Activated CD4-positive, alpha-beta T cell treated with anti-CD3 and anti-CD28 coated beads, Interleukin-2, Interleukin-6, amounts not matched to agents 100 ng/mL and 50 ng/mL, durations not matched to agents 16 hours and 8 hours (primary cell): ENCODE measurements at regions not wholly inside any gene's neighbourhood (a gene's known extent, or its start where the extent isn't known, plus 50 kb on each side); places are given as distances from the start of the nearest gene placed in this dataset.
A peak's percentile ranks its signal among the peaks of the same experiment; 100 is the strongest.

Experiments used
- DNase-seq: peaks from one replicate; pipeline ENCODE4 v3.0.0-alpha.2; 2020

DNA sequence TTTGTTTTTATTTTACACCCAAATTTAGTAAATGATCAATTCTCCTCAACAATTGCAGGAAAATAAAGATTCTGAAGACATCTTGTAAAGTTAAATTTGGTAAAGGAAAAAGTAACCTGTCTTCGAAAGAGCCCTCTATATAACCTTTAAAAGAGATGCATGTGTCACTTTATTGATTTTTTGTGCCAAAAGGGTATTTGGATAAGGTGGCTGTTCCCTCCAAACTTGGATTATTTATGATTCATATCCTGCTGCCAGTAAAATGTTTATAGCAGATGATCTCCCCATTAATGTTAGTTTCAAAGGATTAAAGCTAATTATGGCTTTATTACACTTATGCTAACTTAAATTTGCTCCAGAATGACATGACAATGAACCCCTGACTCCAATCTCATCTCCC, 98.8 kb downstream of the DUSP6 start:
- DNase-seq, result no peak

DNA sequence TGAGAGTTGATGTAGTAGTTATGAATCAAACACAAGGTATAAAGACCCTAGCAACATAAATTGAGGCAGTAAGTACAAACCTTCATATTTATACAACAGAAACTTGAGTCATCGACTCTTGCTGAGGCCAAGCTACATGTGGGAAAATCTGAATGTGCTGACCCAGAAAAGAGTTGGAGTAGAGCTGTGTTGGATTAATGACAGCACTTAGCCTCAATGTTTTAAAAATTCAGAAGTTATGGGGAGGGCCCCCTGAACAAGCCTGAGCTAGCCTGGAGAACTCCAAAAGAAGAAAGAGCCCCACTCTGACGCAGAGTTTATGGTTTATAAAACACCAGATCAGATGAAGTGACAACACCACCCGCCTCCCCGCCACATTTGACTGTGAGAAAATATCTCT, 100.0 kb downstream of the DUSP6 start:
- DNase-seq, result no peak

DNA sequence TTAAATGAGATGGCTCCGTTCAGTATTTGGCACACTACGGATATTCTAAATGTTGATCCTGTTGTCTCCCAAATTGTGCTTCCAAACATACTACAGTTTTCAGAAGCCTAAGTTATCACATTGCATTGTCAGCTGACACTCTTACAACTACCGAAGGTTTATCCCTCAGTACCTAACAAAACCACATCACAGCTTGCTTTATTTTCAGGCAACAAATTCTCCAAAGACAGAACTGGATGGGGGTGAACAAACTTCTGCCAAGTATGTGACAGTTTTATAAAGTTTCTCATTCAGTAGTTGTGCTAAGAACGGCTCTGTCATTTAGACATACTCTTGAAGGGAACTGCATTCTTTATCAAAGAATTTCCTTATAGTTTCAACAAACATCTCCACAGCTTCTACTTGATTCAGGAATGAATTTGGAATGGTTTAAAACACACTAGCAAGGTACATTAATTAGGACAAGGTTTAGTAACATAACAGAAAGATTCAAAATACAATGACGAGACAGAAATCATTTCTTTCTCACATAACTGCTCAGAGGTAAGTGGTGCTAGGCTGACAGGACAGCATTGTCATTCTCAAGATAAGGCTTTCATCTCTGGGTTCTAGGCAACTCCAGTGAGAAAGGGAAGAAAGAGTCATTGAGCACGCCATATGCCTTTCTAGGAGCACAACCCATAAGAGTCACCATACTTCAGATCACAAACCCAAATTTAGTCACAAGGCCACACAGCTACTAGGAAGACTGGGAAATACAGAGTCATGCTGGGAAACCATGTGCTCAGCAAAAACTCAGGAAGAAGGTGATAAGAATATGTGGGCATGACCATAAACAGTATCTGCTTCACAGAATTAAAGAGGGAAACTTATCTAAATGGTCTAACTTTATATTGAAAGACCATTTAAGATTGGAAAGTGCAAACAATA, 100.7 kb downstream of the DUSP6 start:
- DNase-seq, result peak; percentile 11

DNA sequence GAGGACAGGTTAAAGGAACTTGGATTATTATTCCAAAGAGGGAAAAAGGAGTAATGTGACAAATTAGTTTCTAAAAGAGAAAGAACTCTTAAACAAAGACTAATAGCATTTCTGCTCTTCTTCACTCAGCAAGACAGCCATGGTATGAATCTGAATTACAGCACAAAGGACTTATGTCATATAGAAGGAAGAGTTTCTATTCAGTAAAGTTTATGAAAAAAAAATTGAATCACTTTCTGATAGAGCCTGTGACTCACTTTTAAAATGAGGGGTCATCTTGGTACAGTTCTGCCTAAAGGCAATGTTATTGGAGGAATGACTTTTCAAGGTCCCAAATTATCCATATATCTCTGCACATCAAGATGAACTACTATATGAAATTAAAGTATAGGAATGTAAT, 101.7 kb downstream of the DUSP6 start:
- no peak for DNase-seq

DNA sequence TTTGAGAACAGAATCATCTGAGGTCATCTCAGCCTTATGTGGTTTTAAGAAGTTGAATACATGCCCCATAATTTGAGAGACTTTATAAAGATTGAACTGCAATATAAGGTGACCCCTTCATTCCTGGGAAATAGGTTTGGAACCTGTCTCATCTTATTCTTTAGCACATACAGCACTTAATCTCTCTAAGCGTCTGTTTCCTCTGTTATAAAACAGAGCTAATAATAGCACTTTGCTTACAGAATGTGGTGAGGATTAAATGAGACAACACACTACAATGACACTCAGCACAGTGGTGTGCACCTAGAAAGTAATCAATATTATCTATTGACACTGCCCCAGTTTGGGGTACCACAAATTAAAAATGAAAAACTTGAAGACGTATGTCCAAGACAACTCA, 102.1 kb downstream of the DUSP6 start:
- DNase-seq, result no peak

DNA sequence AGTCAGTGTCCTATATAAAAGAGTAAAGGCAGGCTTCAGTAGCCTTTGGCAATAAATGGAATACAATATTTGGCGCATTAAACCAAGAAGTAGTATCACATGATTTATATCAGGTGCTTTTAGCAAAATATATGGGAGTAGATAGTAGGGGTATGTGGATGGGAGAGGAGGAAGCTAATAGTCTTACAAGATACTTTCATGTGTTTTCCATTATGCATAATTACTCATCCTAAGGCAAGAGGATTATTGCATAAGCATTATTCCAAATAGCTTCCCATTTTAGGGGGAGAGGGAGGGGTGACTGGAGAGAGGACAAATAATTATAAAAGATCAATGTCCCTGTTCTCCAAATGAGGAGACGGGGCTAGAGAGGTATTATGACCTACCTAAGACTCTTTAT, 104.3 kb downstream of the DUSP6 start:
- no peak for DNase-seq

DNA sequence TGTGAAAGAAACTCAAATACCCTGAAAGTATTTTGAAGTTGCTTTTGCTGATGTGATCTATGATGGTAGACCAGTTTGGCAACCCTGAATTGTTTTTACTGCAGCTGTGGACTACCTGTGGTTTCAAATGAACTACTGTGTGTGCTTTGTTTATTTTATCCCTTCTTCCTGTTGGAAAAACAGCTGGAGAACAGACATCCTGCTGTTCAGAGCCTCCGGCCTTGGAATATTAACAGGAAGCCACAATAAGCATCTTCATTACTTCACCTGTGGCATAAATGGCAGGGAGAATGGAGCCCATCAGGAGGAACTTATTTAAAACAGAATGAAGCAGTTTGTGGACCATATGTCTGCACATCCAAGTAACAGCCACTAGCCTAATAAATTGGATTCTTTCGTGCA, 104.8 kb downstream of the DUSP6 start:
- no peak for DNase-seq

DNA sequence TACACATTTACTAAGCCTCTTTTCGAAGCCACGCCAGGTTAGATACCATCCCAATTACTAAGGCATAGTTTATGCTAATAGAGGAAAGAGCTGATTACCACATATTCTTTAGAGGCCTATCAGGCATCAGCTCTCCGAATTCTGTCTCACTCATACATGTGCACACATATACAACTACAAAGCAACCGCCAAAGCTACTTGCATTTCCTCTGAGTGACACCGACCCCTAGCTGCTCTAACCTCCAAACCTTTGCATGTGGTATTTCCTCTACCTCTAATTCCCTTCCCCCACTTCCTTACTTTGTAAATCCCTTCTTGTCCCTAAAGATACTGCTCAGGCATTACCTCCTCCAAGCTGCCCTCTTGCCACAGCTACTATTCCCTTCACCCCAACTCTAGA, 107.2 kb downstream of the DUSP6 start:
- peak; percentile 67 for DNase-seq

DNA sequence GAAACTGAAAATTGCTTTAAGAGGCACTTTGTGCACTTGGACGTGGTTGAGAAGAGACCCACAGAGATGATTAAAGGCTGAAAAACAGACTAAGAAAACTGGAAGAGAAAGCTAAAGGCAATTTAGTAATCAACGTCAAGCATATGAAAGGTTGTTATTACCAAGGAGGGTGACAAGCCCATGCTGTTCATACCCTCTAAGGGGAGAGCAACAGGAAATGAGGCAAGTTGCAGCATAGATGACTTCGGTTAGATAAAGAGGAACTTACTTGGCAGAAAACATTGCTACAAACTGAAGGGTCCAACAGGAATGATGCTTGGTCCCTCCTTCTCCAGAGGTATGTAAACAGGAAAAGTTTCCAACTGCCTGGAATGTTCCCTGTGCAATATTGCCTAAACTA, 107.8 kb downstream of the DUSP6 start:
- DNase-seq, result peak; percentile 75

DNA sequence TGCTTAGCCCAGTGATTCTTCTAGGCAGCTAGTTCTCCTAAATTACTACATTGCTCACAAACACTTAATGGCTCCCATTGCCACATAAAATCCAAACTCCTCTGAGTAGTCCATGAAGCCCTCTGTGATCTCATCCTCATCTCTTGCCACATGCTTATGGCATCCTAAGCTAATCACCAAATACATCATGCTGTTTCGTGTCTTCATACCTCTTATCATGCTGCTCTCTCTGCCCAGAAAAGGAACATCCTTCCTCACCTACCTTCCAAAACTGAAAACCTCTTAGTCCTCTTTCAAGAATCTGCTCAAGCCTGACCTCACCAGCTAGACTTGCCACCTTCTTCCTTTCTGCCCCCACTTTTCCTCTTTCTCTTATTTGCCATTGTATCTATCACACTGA, 108.5 kb downstream of the DUSP6 start:
- peak; percentile 30 for DNase-seq

DNA sequence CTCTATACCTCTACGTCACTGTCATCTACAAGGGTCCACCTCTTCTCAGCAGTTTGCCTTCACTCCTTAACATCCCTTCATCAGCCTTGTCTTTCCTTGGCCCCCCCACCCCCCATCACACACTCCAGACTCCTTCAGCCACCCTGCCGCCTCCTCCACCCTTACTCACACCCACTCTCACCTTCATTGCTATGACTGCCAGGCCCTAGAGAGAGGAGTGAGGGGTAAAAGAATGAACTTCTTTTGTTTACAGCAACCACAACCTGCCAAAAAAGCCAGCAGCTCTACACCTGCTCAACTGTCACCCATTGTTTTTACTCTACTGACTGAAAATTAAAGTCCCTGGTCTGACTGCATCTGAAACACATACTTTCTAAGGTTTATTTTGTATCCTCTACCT, 112.8 kb downstream of the DUSP6 start:
- no peak for DNase-seq

DNA sequence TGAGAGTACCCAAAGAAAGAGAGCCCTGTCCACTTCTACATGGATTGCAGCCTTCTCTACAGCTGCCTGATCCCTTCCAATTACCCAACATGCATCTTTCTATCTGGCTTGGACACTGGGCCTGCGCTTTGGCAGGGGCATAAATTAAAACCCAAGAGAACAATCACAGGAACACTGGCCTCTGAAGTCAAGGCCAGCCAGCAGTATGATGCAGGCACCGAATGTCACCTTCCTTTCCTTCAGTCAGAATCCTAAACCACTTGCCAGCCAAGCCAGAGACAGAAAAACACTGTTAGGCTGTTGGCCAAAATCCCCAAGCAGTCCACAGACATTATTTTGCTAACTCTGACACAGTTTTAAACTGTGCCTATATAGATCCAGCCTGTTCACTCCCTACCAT, 113.7 kb downstream of the DUSP6 start:
- DNase-seq, result no peak

DNA sequence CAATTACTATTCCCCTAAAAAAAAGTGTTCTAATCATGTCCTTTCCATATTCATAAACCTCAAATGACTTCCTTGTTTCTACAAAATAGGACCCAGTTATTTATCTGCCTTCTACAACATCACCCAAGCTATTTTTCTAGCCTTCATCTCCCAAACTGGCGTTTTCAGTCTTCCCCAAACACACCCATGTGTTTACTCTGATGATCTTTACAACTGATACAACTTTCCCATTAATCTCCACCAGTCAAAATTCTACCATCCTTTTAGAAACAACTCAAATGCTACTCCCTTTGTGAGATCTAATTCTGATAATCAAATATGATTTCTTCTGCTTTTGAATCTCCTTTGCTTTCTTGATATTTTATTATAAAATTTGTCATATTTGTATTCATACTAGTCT, 114.5 kb downstream of the DUSP6 start:
- DNase-seq, result no peak

DNA sequence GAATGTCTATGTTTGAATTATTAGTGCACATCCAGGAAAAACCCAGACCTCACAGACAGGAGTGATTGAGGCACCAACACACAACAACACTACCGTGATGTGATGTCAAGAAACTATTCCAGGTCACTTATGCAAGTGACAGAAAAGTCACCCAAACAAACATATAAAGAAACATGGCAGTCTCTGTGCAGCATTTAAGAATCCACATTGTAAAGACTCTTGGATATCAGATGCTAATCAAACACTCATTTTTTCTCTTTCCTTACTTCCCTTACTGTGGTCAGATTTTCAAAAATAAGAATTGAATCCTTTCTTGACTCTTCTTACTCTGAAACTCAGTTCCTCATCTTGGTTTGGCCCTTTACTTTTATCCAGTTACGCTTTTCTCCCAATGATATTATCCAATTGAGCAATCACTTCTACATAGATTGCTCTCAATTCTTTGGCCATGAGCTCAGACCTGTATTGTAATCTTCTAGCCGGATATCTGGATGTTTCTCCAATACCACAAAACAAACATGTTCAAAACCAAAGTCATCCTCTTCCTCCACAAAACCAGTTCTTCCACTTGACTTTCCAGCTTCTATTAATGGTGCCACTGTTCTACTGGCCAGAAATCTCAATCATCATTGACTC, 115.4 kb downstream of the DUSP6 start:
- no peak for DNase-seq

DNA sequence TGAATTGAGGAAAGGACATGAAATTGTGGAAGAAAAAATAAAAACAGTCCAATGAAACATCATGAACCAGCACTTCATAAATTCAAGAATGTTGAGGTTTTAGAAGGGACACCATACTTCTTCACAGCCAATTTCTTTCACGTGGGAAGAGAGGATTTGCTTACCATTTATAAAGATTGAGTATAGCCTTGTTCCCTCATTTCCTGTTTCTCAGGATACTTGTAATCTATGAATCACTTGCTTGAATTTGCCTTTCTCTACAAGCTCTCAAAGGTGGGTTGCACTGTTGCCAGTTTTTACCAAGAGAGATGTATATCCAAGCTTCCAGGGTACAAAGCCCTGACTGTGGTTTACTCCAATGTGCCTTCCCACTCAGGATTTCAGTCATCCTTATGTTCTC, 116.1 kb downstream of the DUSP6 start:
- no peak for DNase-seq

DNA sequence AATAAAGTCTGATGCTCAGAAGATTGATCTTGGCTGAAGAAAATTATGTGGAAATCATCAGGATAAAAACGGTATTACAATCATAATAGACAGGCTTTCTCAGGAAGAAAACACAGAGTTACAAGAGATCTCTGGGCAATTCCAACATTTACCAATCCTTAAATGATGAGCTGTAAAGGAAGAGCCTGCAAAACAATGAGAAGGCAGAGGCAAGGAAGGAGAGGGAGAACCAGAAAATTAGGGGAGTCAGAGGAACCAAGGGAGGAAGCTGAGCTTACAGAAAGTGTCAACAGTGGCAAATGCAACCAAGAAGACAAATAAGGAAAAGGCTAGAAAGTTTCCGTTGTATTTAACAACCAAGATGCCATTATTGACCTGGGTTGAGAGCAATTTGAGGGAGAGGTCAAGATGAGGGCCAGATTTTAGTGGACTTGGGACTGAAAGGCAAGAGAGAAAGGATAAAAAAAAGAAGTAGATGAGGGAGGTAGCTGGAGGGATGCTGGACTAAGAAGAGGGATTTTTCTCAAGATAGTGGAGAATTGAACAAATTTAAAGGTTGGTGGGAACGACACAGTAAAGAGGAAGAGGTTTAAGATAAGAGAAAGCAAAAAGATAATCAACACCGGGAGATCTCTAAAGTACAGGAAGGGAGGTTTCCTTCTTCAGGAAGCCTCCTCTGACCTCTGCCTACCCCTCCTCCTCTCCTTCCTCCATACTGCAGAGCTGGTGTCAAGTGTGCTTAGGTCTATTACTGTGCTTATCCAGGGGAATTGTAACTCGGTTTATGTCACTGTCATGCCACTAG, 116.9 kb downstream of the DUSP6 start:
- no peak for DNase-seq

DNA sequence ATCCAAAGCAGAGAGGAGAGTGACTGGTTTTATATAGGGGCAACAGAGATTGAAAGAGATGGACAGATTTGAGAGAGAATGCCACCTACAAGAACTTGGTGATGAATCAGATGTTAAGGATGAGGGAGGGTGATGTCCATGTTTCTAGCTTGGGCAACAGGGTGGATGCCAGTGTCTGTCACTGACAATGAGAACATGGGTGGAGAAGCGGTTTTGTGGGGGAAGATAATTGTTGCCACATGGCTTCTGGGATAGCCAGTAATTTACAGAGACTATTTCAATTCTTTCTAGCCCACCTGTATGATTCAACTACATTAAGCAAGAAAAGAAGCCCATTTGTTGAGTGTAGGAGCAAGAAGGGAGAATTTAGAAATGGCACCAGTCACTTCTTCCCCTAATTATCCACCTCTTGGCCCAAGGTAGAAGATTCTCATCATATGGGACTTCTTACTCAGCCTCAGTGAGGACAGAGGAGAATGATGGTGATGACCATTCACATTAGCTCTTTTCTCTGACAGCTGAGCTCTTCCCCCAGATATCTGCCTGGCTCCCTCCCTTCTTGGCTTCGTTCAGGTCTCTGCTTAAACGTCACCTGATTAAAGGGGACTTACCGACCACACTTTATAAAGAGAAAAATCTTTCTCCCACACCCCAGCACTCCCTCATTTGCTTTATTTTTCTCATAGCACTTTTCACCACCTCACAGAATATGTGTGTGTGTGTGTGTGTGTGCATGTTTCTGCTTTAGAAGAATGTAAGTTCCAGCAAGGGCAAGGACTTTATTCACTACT, 117.8 kb downstream of the DUSP6 start:
- DNase-seq, result no peak

DNA sequence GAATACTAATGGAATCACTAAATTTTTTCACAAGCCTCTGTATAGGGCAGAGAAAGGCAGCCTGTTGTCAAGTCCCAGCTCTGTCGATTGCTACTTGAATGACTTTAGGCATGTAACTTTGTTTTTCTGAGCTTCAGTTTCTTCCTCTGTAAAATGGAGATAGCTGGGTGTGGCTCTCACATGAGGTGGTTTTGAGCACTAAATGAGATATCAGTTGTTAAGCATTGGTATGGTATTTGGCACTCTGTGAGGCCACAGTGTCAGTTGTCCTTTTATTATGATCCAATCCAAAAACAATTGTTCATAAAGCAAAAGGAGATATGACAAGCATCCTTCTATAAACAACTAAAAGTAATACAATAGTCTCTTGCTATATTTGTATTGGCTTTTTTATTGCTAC, 120.6 kb downstream of the DUSP6 start:
- DNase-seq, result no peak

DNA sequence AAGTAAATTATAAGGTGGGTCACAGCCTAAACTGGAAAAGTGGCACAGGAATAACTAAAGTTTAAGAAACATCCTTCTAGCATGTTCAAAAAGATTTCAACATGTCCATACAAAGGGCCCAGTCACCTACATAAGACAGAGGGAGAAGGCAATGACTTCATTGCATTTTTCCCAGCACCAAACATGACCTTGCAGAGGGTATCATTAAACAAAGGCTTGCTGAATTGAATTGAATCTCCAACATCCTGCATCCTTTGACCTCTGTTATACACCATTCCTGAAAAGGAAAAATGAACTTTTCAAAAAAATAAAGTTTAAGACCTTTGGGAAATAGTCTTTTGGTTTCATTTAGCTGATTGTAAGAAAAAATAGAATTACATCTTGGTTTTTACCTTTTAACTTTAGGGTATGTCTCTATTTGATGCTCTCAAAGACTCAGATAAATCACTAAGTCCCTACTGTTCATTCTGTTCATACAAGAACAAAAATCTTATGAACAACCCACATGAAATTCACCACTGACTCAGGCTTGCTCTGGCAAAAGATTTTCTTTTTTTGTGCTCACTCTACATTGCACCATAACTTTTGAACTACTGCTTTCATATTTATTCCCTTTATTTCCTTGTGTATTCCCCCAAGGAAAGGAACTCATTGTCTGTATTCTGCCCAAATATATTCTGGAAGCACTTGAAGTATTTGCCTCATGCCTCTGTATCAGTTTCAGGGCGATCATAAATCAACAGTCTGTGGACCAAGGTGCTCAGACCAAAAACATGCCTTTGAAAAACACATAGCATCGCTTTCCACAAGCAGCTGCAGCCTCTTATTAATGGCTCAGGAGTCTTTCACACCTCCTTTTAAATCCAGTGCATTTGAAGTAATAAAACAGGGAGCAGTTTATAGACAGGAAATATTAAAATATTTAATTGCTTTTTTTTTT, 121.7 kb downstream of the DUSP6 start:
- DNase-seq, result no peak

DNA sequence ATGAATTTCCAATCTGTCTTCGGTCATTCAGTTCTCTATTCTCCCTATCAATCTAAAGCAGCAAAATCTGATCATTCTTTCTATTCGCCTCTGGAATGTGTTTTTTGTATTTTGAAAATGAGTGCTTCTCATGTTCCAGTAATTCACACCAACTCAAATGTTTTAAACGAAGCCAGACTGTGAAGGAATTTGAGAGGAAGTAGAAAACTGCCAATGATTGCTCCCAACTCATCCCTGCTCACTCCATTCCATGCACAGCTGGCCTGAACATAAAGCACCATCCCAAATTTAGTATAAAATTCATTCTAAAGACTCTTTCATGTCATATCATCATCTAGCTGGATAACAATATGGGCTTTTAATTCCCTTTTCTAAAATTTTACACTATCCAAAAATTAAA, 123.8 kb downstream of the DUSP6 start:
- no peak for DNase-seq

DNA sequence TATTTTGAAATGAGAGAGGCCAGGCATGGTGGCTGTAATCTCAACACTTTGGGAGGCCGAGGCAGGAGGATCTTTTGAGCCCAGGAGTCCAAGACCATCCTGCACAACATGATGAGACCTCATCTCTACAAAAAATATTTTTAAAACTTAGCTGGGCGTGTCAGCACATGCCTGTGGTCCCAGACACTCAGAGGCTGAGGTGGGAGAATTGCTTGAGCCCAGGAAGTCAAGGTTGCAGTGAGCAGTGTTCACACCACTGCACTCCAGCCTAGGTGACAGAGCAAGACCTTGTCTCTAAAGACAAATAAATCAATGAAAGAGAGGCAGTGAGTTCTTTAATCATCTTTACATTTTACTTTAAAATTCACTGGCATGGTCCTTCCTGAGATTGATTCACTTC, 124.5 kb downstream of the DUSP6 start:
- DNase-seq, result no peak
